ENCODE measurements at regions not wholly inside any gene's neighbourhood (a gene's known extent, or its start where the extent isn't known, plus 50 kb on each side); places are given as distances from the start of the nearest gene placed in this dataset.

GRCh38 chr2:204272610-204273287 lies 272.5 kb upstream of the PARD3B start:
- CTCF ChIA-PET (ENCODE audit: unreplicated experiment), result no interaction called here
- no peak overlapping the region for H3K27ac ChIP-seq (ENCODE audit: low read depth, low read length, poor library complexity, severe bottlenecking)
- TF ChIP-seq CTCF (conservative IDR thresholded peaks at IDR 0.05; ENCODE audit: low read length) (no peak), EZH2phosphoT487 (IDR thresholded peaks at IDR 0.05; ENCODE audit: borderline replicate concordance, low read depth, low read length) (no peak)
- H3K4me2 ChIP-seq (ENCODE audit: low read length), result no peak overlapping the region
- H3K79me2 ChIP-seq (ENCODE audit: insufficient read depth, low read depth, low read length), result no peaks in the 10 kb centered on the region
- H3K36me3 ChIP-seq (ENCODE audit: insufficient read depth, low read length), result no peaks in the 10 kb centered on the region
- no TSS peak for BruUV-seq (replicated peaks)
- H3K4me1 ChIP-seq (ENCODE audit: insufficient read depth, low read length, poor library complexity, severe bottlenecking), result no peaks in the 10 kb centered on the region
- H4K20me1 ChIP-seq (ENCODE audit: insufficient read depth, low read length), result no peaks in the 10 kb centered on the region
- DNase-seq (ENCODE audit: low spot score), result no peak
- POLR2A ChIA-PET, result interaction anchor here (0.5 kb wide), 1 partner anchor 252 kb away, joined by 3 read pairs; no protein-coding TSS in a partner anchor
- intact Hi-C loops (cut with micrococcal nuclease; ENCODE audit: unreplicated experiment), result no loop called here
- no peaks in the 10 kb centered on the region for H3K9me3 ChIP-seq (ENCODE audit: low read length)
- H3K9me2 ChIP-seq (ENCODE audit: insufficient read depth, low read length), result no peaks in the 10 kb centered on the region
- no peak overlapping the region for H2AFZ ChIP-seq (ENCODE audit: low read length)
- no peak overlapping the region for H3K4me3 ChIP-seq (ENCODE audit: low read depth, low read length, poor library complexity, severe bottlenecking)

GRCh38 chr2:204274429-204274828 lies 270.8 kb upstream of the PARD3B start:
- ChIA-PET CTCF (ENCODE audit: unreplicated experiment) (no interaction called here), POLR2A (interaction anchor here (0.7 kb wide), 1 partner anchor 1714 kb away, joined by 3 read pairs; no protein-coding TSS in a partner anchor)
- intact Hi-C loops (cut with micrococcal nuclease; ENCODE audit: unreplicated experiment), result no loop called here
- Histone ChIP-seq H3K4me1 (ENCODE audit: insufficient read depth, low read length, poor library complexity, severe bottlenecking) (no peaks in the 10 kb centered on the region), H3K4me3 (ENCODE audit: low read depth, low read length, poor library complexity, severe bottlenecking) (no peak overlapping the region), H4K20me1 (ENCODE audit: insufficient read depth, low read length) (no peaks in the 10 kb centered on the region), H3K27ac (ENCODE audit: low read depth, low read length, poor library complexity, severe bottlenecking) (no peak overlapping the region), H3K79me2 (ENCODE audit: insufficient read depth, low read depth, low read length) (no peaks in the 10 kb centered on the region), H3K9me2 (ENCODE audit: insufficient read depth, low read length) (no peaks in the 10 kb centered on the region), H2AFZ (ENCODE audit: low read length) (no peak overlapping the region), H3K36me3 (ENCODE audit: insufficient read depth, low read length) (no peaks in the 10 kb centered on the region), H3K9me3 (ENCODE audit: low read length) (no peaks in the 10 kb centered on the region), H3K4me2 (ENCODE audit: low read length) (no peak overlapping the region)
- BruUV-seq (replicated peaks), result no TSS peak
- TF ChIP-seq EZH2phosphoT487 (IDR thresholded peaks at IDR 0.05; ENCODE audit: borderline replicate concordance, low read depth, low read length) (no peak), CTCF (conservative IDR thresholded peaks at IDR 0.05; ENCODE audit: low read length) (no peak)
- no peak for DNase-seq (ENCODE audit: low spot score)

GRCh38 chr2:204274991-204275390 lies 270.3 kb upstream of the PARD3B start:
- intact Hi-C loops (cut with micrococcal nuclease; ENCODE audit: unreplicated experiment), result no loop called here
- no peak overlapping the region for H3K27ac ChIP-seq (ENCODE audit: low read depth, low read length, poor library complexity, severe bottlenecking)
- DNase-seq (ENCODE audit: low spot score), result no peak
- no peak overlapping the region for H2AFZ ChIP-seq (ENCODE audit: low read length)
- no peak overlapping the region for H3K4me3 ChIP-seq (ENCODE audit: low read depth, low read length, poor library complexity, severe bottlenecking)
- no peaks in the 10 kb centered on the region for H4K20me1 ChIP-seq (ENCODE audit: insufficient read depth, low read length)
- no peak for TF ChIP-seq CTCF (conservative IDR thresholded peaks at IDR 0.05; ENCODE audit: low read length)
- no peak for TF ChIP-seq EZH2phosphoT487 (IDR thresholded peaks at IDR 0.05; ENCODE audit: borderline replicate concordance, low read depth, low read length)
- H3K9me3 ChIP-seq (ENCODE audit: low read length), result no peaks in the 10 kb centered on the region
- ChIA-PET POLR2A (no interaction called here), CTCF (ENCODE audit: unreplicated experiment) (no interaction called here)
- H3K79me2 ChIP-seq (ENCODE audit: insufficient read depth, low read depth, low read length), result no peaks in the 10 kb centered on the region
- H3K9me2 ChIP-seq (ENCODE audit: insufficient read depth, low read length), result no peaks in the 10 kb centered on the region
- no TSS peak for BruUV-seq (replicated peaks)
- H3K4me1 ChIP-seq (ENCODE audit: insufficient read depth, low read length, poor library complexity, severe bottlenecking), result no peaks in the 10 kb centered on the region
- H3K4me2 ChIP-seq (ENCODE audit: low read length), result no peak overlapping the region
- H3K36me3 ChIP-seq (ENCODE audit: insufficient read depth, low read length), result no peaks in the 10 kb centered on the region
